SHP77 treated with DMSO at 0.1 percent for 48 hours (cell line): ENCODE measurements at regions not wholly inside any gene's neighbourhood (a gene's known extent, or its start where the extent isn't known, plus 50 kb on each side); places are given as distances from the start of the nearest gene placed in this dataset.

Experiments used
- DNase-seq: peaks from one replicate; lab custom pipeline; 2025; lab: John Stamatoyannopoulos, UW

DNA sequence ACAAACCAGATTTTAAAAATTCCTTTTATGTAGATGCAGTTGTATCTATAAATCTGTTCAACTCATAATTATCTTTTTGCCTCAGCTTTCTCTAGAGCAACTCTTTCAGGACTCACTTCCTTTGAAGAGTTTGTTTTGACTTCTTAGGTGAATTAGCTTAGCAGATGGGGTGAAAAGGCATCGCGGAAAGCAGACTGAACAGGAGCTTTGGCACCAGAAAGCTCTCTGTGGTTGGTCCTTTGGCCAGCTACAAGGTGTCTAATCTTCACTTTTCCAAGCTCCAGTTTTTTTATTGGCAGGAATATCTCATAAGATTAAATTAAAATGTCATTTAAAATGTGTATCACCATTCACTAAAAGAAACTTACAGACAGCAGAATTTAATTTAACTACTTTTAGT is 60.6 kb upstream of the KLF12 start:
- DNase-seq = no peak

DNA sequence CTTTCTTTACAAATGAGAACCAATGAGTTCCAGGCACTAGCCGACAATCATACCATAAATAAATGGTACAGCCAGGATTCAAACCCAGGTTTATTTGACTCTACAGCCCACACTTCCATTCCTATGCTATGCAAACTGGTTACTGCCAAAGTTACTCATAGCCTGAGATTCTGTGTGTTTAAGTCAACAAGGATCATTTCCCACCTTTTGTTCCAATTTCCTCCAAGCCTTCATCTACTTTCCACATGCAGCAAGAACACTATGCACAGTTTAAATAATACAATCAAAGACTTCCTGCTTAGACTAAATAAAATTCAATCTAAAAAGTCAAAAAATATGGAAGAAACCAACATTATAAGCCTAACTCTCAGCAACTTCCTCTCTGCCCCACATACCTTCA is 59.2 kb upstream of the KLF12 start:
- no peak for DNase-seq

DNA sequence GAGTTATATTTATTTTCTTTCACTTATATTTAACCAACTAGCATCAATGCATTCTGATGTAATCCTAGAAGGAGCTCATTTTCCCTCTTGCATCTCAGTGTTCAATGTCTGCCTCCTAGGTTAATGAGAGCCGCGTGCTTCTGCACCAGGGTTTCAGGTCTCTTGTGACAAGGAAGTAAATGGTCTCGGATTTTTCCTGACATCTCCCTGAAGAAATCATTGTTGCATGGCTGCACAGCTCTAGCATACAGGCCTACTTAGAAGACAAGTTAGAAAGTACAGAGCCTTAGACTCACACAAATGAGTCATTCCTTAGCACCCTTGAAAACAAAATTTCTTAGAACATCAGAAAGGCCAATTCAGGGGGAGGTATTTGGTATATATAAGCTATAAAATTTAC is 57.2 kb upstream of the KLF12 start:
- DNase-seq = no peak

DNA sequence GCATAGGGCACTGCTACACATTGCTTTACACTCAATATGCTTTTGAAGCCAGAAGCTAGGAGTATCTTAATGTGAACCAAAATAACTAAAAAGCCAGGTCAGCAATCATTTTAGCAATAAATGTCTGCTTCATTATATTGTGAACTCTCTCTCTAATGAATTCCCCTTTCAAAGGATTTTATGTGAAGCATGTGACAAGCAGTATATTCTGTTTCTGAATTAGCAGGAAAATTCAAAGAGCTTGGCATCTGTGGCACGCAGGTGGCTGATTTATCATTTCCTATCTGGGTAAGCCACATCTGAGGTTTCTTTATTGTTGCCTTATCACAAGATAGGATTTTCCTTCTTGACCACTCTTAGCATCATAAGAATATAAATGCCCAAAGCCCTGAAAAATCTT is 56.8 kb upstream of the KLF12 start:
- no peak for DNase-seq

DNA sequence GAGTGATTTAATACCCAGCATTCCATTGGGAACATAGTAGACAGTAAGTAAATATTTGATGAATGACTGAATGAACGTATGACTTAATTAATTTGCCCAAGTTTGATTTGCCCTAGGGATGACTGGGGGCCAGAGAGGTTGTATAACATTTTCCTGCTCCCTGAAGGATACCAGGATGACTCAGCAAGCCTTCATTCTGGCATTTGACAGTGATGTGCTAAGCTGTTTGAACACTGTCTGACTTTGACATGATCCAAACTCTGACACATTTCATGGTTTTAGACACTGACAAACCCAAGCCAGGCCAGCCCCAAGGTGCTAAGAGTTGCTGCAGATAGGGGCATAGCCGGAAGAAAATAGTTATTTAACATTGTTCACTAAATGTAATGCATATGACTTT is 53.4 kb upstream of the KLF12 start:
- DNase-seq = no peak

DNA sequence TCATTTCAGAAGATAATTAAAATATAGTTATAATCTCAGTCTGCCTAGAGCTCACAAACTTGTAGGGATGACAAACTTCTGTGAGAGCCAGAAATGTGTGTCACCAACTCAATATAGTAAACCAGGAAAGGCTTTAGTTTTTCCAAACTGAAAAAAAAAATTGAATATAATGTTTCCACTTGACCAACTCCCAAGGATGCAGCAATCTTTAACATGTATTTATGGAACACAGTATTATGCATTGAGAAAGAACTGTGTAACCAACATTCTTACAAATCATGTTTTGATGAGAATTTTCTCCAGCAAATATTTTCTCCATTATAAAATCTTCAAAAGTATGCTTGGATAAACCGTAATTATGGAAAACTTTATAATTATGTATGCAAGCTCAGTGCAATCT is 50.1 kb upstream of the KLF12 start:
- no peak for DNase-seq
